Right lobe of liver (tissue), 6 donors: ENCODE measurements at regions not wholly inside any gene's neighbourhood (a gene's known extent, or its start where the extent isn't known, plus 50 kb on each side); places are given as distances from the start of the nearest gene placed in this dataset.

ENCODE experiments used
- ATAC-seq, 4 donors: fragments of 200-7000 bp; cut with Tn5 transposase; one replicate each; pipeline ENCODE4 v1.9.1; 2020; ENCODE audit warnings: mild to moderate bottlenecking in 4 of 4, moderate library complexity in 4 of 4
- DNase-seq, 3 donors: peaks; one replicate each; pipeline ENCODE4 v3.0.0-alpha.2; 2020
- H3K27ac ChIP-seq, 3 donors: fragments of 200-600 bp; one replicate each; pipeline ENCODE4 v1.8.0; 2022
- H3K27me3 ChIP-seq, 2 donors: fragments of 200-600 bp; one replicate each; pipeline ENCODE4 v1.8.0; 2022
- H3K36me3 ChIP-seq, 4 donors: fragments of 200-600 bp; sonication (generic) in 1 of 4; one replicate each; pipeline versions ENCODE4 v1.5.1 to v1.8.0; 2017 to 2022; ENCODE audit warnings: control low read depth in 1 of 4
- H3K4me1 ChIP-seq, 4 donors: fragments of 200-600 bp; sonication (generic) in 1 of 4; one replicate each; pipeline versions ENCODE4 v1.5.1 to v1.8.0; 2017 to 2022; ENCODE audit warnings: control low read depth in 1 of 4
- H3K4me3 ChIP-seq, 3 donors: fragments of 200-600 bp; one replicate each; pipeline ENCODE4 v1.8.0; 2022
- H3K9me3 ChIP-seq, 4 donors: fragments of 200-600 bp; sonication (generic) in 1 of 4; one replicate each; pipeline versions ENCODE4 v1.5.1 to v1.8.0; 2017 to 2022; ENCODE audit warnings: control low read depth in 1 of 4
- CTCF ChIP-seq, 4 donors: fragments of 200-600 bp in 3 of 4; fragments of 450-650 bp in 1 of 4; IDR thresholded peaks; one replicate each; pipeline versions ENCODE4 v1.5.1 to v1.8.0; 2016 to 2022; ENCODE audit warnings: antibody characterized with exemption in 4 of 4, mild to moderate bottlenecking in 2 of 4
- POLR2A ChIP-seq: fragments of 450-650 bp; IDR thresholded peaks from one replicate; pipeline ENCODE4 v1.6.1; 2017; ENCODE audit warnings: antibody characterized with exemption, mild to moderate bottlenecking
- WGBS: methylation state at CpG from one replicate; pipeline ENCODE4 v1.1.6; 2018; ENCODE audit warnings: low coverage, low lambda C conversion rate; ENCODE audit not compliant: insufficient coverage; ENCODE audit errors: missing lambda C conversion rate; 5-methylcytosine and 5-hydroxymethylcytosine counted together
- intact Hi-C, 2 donors: fragments of 100-400 bp; cut with DNase I; formaldehyde crosslinking; loops; one replicate each; pipeline versions ENCODE4 v1.11.2 to v1.14.1; 2022
- donor health status: DM: no; HTN: yes; CAD: no.
- donor health status: DM: no; HTN: no; CAD: no.
- donor health status: DM: no; HTN: no; CAD: no.
- donor health status: DM: no; HTN: yes; CAD: no.
- donor health status: DM: no; HTN: yes; CAD: no.

- ATAC-seq, result peak in 2 of 4 donors; percentile 33 to 47
- intact Hi-C loops, result no loop called here
- Histone ChIP-seq H3K36me3 (no peaks in the 10 kb centered on the region), H3K4me3 (no peak overlapping the region), H3K4me1 (no peaks in the 10 kb centered on the region), H3K9me3 (peaks cover 0 to 5% (median 0%) of the 10 kb centered on the region in 4 donors), H3K27ac (no peak overlapping the region), H3K27me3 (no peaks in the 10 kb centered on the region)
- DNase-seq, result no peak
- TF ChIP-seq POLR2A (no peak), CTCF (IDR thresholded peaks at IDR 0.05) (no peak)
Observed at GRCh38 chr18:10041180-10041579, 127.4 kb downstream of the VAPA start.

GRCh38 chr18:10042492-10042891, 128.7 kb downstream of the VAPA start:
- TF ChIP-seq CTCF (IDR thresholded peaks at IDR 0.05) (no peak), POLR2A (no peak)
- ATAC-seq (no peak), DNase-seq (no peak)
- Histone ChIP-seq H3K27me3 (no peaks in the 10 kb centered on the region), H3K9me3 (peaks cover 0 to 5% (median 0%) of the 10 kb centered on the region in 4 donors), H3K36me3 (no peaks in the 10 kb centered on the region), H3K27ac (no peak overlapping the region), H3K4me1 (no peaks in the 10 kb centered on the region), H3K4me3 (no peak overlapping the region)
- WGBS, result 79% methylated on average over 5 of the region's 5 CpGs
- intact Hi-C loops, result no loop called here

- H3K4me3 ChIP-seq, result no peak overlapping the region
- no peak for TF ChIP-seq CTCF (IDR thresholded peaks at IDR 0.05)
- no peak for TF ChIP-seq POLR2A
- H3K36me3 ChIP-seq, result no peaks in the 10 kb centered on the region
- DNase-seq (no peak), ATAC-seq (no peak)
- no peaks in the 10 kb centered on the region for H3K27me3 ChIP-seq
- no peak overlapping the region for H3K27ac ChIP-seq
- 92% methylated on average over 1 of the region's 1 CpG for WGBS
- intact Hi-C loops, result no loop called here
- no peaks in the 10 kb centered on the region for H3K4me1 ChIP-seq
- H3K9me3 ChIP-seq, result peaks cover 0 to 5% (median 0%) of the 10 kb centered on the region in 4 donors
Observed at GRCh38 chr18:10044054-10044453, 130.2 kb downstream of the VAPA start.

GRCh38 chr18:10045296-10045891, 131.6 kb downstream of the VAPA start:
- ATAC-seq (no peak), DNase-seq (no peak)
- TF ChIP-seq POLR2A (no peak), CTCF (IDR thresholded peaks at IDR 0.05) (no peak)
- Histone ChIP-seq H3K27me3 (no peaks in the 10 kb centered on the region), H3K36me3 (no peaks in the 10 kb centered on the region), H3K4me1 (no peaks in the 10 kb centered on the region), H3K9me3 (peaks cover 0 to 5% (median 0%) of the 10 kb centered on the region in 4 donors), H3K4me3 (no peak overlapping the region), H3K27ac (no peak overlapping the region)
- 69% methylated on average over 5 of the region's 23 CpGs for WGBS
- intact Hi-C loops, result no loop called here
